ENCODE measurements at regions not wholly inside any gene's neighbourhood (a gene's known extent, or its start where the extent isn't known, plus 50 kb on each side); places are given as distances from the start of the nearest gene placed in this dataset.

DNA sequence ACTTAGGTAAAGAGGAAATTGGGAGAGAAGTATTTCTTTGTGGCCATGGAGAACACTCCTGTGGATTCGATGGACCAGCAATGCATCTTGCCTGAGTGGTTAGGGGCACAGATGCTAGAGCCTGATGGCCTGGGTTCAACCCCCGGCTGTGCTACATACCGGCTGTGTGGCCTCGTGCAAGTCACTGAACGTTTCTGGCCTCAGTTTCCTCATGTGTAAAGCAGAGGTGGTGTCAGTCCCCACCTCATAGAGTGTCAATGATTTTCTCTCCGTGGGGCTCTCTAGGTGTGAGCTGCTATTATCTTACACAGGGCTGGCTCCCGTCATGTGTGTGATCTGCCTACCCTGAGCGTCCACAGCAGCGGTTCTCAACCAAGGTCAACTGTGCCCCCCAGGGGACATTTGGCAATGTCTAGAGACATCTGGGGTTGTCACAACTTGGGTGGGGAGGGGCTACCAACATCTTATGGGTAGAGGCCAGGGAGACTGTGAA lies 50.0 kb upstream of the PTPN1 start:
- TF ChIP-seq, protein P1, sequence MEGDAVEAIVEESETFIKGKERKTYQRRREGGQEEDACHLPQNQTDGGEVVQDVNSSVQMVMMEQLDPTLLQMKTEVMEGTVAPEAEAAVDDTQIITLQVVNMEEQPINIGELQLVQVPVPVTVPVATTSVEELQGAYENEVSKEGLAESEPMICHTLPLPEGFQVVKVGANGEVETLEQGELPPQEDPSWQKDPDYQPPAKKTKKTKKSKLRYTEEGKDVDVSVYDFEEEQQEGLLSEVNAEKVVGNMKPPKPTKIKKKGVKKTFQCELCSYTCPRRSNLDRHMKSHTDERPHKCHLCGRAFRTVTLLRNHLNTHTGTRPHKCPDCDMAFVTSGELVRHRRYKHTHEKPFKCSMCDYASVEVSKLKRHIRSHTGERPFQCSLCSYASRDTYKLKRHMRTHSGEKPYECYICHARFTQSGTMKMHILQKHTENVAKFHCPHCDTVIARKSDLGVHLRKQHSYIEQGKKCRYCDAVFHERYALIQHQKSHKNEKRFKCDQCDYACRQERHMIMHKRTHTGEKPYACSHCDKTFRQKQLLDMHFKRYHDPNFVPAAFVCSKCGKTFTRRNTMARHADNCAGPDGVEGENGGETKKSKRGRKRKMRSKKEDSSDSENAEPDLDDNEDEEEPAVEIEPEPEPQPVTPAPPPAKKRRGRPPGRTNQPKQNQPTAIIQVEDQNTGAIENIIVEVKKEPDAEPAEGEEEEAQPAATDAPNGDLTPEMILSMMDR (IDR thresholded peaks at IDR 0.05; ENCODE audit: extremely low read depth, missing control alignments), result no peak

More for the DNA sequence above, 50.0 kb upstream of the PTPN1 start:
- no peak for DNase-seq (ENCODE audit: low spot score)
